ENCODE measurements at regions not wholly inside any gene's neighbourhood (a gene's known extent, or its start where the extent isn't known, plus 50 kb on each side); places are given as distances from the start of the nearest gene placed in this dataset.

- TF ChIP-seq CTCF (conservative IDR thresholded peaks at IDR 0.05 in 1 of 2, IDR thresholded peaks at IDR 0.05 in 1 of 2; ENCODE audit: extremely low read depth in 1 of 2, insufficient read depth in 1 of 2, low read depth in 1 of 2, low read length in 2 of 2) = no peak
- no peak for TF ChIP-seq EZH2 (IDR thresholded peaks at IDR 0.05; ENCODE audit: borderline replicate concordance, low read length)
Measured at GRCh38 chr3:110918963-110919362, 152.7 kb upstream of the NECTIN3 start.

Data from mammary epithelial cell (primary cell).